ENCODE measurements at regions not wholly inside any gene's neighbourhood (a gene's known extent, or its start where the extent isn't known, plus 50 kb on each side); places are given as distances from the start of the nearest gene placed in this dataset.

DNA sequence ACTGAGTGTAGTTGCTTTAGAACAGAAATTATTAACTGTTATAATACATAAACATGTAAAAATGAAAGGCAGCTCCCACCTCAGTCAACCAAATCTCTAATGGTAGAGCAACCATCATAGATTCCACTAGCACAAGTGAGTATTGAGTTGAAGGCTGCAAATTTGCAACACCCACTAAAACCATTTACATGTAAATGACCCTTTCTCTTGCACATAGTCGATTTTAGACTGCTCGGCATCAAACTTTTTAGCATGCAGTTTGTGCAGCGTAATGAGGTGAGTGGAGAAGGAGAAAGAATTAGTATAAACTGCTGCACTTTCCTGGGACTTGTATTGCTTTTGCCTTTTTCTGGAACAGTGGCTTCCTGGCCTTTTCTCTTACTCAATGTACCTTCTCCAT, 62.8 kb downstream of the FBXO5 start:
- 77 to 80% methylated on average over 3 of the region's 3 CpGs for WGBS, 2 donors
- no peak overlapping the region for H3K27ac ChIP-seq
- no peaks in the 10 kb centered on the region for H3K4me1 ChIP-seq
- DNase-seq (ENCODE audit: low spot score in 2 of 2) = no peak
- H3K36me3 ChIP-seq = no peaks in the 10 kb centered on the region
- no peak overlapping the region for H3K4me3 ChIP-seq
- no peaks in the 10 kb centered on the region for H3K9me3 ChIP-seq
- TF ChIP-seq EP300 (IDR thresholded peaks at IDR 0.05) (no peak), POLR2A (IDR thresholded peaks at IDR 0.05) (no peak), CTCF (IDR thresholded peaks at IDR 0.05) (no peak)
- H3K27me3 ChIP-seq = no peaks in the 10 kb centered on the region
